ENCODE measurements at regions not wholly inside any gene's neighbourhood (a gene's known extent, or its start where the extent isn't known, plus 50 kb on each side); places are given as distances from the start of the nearest gene placed in this dataset.

DNA sequence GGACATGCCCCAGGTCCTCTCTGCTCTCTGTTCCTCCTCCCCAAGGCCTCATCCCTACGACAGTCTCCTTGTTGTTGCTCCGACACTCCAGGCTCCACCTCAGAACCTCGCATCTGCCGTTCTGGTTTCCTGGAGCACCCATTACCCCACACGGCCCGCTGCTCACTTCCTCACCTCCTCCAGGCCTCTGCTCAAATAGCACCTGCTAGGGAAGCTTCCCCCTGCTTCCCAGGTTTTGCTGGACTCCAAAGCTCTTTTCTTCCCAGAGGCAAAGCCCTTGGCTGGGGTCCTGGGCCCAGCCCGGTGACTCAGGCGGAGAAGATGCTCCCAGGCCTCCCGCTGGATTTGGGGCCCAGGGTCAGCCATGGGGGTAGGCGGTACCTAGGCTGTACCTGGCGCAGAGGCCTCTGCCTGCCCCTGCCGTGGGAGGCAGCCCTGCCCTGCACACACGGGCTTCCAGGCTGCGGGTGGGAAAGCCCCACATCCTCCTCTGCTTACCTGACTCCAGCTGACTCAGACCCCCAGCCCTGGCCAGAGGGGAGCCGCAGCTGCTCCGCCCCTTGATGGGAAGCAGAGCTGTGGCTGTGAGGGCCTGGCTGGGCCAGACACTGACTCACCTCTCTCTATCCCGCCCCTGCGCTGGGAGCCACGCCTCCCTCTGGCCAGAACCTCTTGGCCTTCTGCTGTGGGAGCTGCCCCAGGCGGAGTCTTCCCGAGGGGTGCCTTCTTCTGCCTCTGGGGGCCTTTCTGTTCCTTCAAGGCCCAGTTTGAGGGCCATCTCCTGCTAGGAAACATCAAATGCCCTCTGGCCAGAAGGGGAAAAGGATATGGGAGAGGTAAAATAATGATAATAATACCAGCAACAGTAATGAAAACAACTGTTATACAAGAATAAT lies 130.5 kb downstream of the CEBPB start:
- TF ChIP-seq, protein P1, sequence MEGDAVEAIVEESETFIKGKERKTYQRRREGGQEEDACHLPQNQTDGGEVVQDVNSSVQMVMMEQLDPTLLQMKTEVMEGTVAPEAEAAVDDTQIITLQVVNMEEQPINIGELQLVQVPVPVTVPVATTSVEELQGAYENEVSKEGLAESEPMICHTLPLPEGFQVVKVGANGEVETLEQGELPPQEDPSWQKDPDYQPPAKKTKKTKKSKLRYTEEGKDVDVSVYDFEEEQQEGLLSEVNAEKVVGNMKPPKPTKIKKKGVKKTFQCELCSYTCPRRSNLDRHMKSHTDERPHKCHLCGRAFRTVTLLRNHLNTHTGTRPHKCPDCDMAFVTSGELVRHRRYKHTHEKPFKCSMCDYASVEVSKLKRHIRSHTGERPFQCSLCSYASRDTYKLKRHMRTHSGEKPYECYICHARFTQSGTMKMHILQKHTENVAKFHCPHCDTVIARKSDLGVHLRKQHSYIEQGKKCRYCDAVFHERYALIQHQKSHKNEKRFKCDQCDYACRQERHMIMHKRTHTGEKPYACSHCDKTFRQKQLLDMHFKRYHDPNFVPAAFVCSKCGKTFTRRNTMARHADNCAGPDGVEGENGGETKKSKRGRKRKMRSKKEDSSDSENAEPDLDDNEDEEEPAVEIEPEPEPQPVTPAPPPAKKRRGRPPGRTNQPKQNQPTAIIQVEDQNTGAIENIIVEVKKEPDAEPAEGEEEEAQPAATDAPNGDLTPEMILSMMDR (IDR thresholded peaks at IDR 0.05; ENCODE audit: low read depth, low read length) = no peak
- DNase-seq = peak; percentile 76
- Histone ChIP-seq H3K27me3 (ENCODE audit: insufficient read depth, low read depth, severe bottlenecking) (no peaks in the 10 kb centered on the region), H3K27ac (no peak overlapping the region), H3K4me3 (ENCODE audit: low read depth, low read length) (no peak overlapping the region), H3K36me3 (no peaks in the 10 kb centered on the region), H3K9me3 (ENCODE audit: severe bottlenecking) (no peaks in the 10 kb centered on the region)

- no peak for DNase-seq
- Histone ChIP-seq H3K4me3 (ENCODE audit: low read depth, low read length) (no peak overlapping the region), H3K36me3 (no peaks in the 10 kb centered on the region), H3K27ac (no peak overlapping the region), H3K27me3 (ENCODE audit: insufficient read depth, low read depth, severe bottlenecking) (no peaks in the 10 kb centered on the region), H3K9me3 (ENCODE audit: severe bottlenecking) (no peaks in the 10 kb centered on the region)
- TF ChIP-seq, protein P1 (IDR thresholded peaks at IDR 0.05; ENCODE audit: low read depth, low read length) = no peak
These were observed 131.3 kb downstream of the CEBPB start for GRCh38 chr20:50321797-50322480.

DNA sequence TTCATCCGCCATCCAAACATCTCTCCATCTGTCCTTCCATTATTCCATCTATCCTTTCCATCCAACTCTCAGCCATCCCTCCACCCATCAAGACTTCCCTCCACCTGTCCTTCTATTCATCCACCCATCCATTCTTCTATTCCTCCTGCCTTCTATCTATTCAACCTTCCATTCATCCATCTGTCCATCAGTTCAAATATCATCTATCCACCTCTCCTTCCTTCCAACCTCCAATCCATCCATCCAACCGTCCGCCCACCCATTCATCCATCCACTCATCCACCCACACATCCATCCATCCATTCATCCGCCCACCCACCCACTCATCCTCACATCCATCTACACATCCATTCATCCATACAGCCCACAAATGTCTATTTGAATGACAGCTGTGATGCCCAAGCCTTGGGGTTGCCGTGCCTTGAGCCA lies 132.1 kb downstream of the CEBPB start:
- no peak for DNase-seq
- no peaks in the 10 kb centered on the region for H3K27me3 ChIP-seq (ENCODE audit: insufficient read depth, low read depth, severe bottlenecking)
- H3K27ac ChIP-seq = no peak overlapping the region
- no peak overlapping the region for H3K4me3 ChIP-seq (ENCODE audit: low read depth, low read length)
- H3K36me3 ChIP-seq = no peaks in the 10 kb centered on the region
- H3K9me3 ChIP-seq (ENCODE audit: severe bottlenecking) = no peaks in the 10 kb centered on the region
- TF ChIP-seq, protein P1 (IDR thresholded peaks at IDR 0.05; ENCODE audit: low read depth, low read length) = no peak

DNA sequence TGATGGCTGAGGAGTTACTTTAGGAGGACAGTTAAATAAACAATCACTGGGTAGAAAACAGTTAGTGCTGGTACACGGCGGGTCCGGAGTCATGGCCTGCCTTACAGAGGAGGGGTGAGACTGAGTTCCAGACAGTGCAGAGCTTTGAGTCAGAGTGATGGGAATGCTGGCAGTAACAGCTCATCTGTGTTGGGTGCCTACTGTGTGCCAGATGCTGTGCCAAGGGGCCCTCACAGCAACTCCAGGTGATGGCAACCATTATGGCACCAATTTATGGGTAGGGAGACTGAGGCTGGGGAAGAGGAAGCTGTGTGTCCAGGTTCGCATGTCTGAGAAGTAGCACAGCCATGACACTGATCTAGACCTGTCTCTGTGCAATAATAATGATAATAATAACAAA lies 132.6 kb downstream of the CEBPB start:
- H3K27me3 ChIP-seq (ENCODE audit: insufficient read depth, low read depth, severe bottlenecking) = no peaks in the 10 kb centered on the region
- H3K27ac ChIP-seq = no peak overlapping the region
- TF ChIP-seq, protein P1 (IDR thresholded peaks at IDR 0.05; ENCODE audit: low read depth, low read length) = no peak
- DNase-seq = no peak
- H3K4me3 ChIP-seq (ENCODE audit: low read depth, low read length) = no peak overlapping the region
- H3K36me3 ChIP-seq = no peaks in the 10 kb centered on the region
- no peaks in the 10 kb centered on the region for H3K9me3 ChIP-seq (ENCODE audit: severe bottlenecking)

GRCh38 chr20:50323777-50324775 lies 133.4 kb downstream of the CEBPB start:
- TF ChIP-seq, protein P1 (IDR thresholded peaks at IDR 0.05; ENCODE audit: low read depth, low read length) = no peak
- Histone ChIP-seq H3K27me3 (ENCODE audit: insufficient read depth, low read depth, severe bottlenecking) (no peaks in the 10 kb centered on the region), H3K27ac (no peak overlapping the region), H3K36me3 (no peaks in the 10 kb centered on the region), H3K9me3 (ENCODE audit: severe bottlenecking) (no peaks in the 10 kb centered on the region), H3K4me3 (ENCODE audit: low read depth, low read length) (no peak overlapping the region)
- DNase-seq = no peak
